PC-9 (cell line): ENCODE measurements at regions not wholly inside any gene's neighbourhood (a gene's known extent, or its start where the extent isn't known, plus 50 kb on each side); places are given as distances from the start of the nearest gene placed in this dataset.
"Not testable (repeated sequence)": the region's sequence is repeated elsewhere in the genome, so short reads cannot be mapped to it uniquely, and the experiment has no call there.

ENCODE experiments used
- BruUV-seq: library from RNA; stranded (reverse); fragments of 400-500 nt; replicated peaks from 2 replicates; lab custom pipeline; 2021; lab: Mats Ljungman, UMichigan
- CTCF ChIA-PET: fragments of 300-600 bp; sonication (Branson Sonifier 250); formaldehyde crosslinking; loops from one replicate; lab custom pipeline; 2022; ENCODE audit warnings: antibody characterized with exemption; lab: Charles Lee
- POLR2A ChIA-PET: fragments of 300-600 bp; sonication (Branson Sonifier 250); formaldehyde crosslinking; loops from one replicate; lab custom pipeline; 2022; ENCODE audit warnings: antibody characterized with exemption; ENCODE audit not compliant: unreplicated experiment; lab: Charles Lee
- DNase-seq, 2 experiments: peaks; one replicate each; pipeline versions ENCODE4 v3.0.0 to v3.0.0-alpha.2; 2015 to 2022; ENCODE audit warnings: mixed read lengths in 1 of 2
- H2AFZ ChIP-seq: fragments of 200-600 bp; sonication (generic); 2 replicates; pipeline ENCODE4 v1.8.1; 2017; ENCODE audit warnings: antibody characterized with exemption
- H3F3A ChIP-seq: fragments of 200-600 bp; sonication (generic); 2 replicates; pipeline ENCODE4 v1.8.1; 2017; ENCODE audit warnings: antibody characterized with exemption, mild to moderate bottlenecking, low read depth; ENCODE audit not compliant: insufficient read depth
- H3K27ac ChIP-seq: fragments of 200-600 bp; sonication (generic); 2 replicates; pipeline ENCODE4 v1.6.1; 2016; ENCODE audit warnings: mixed run types
- H3K27me3 ChIP-seq: fragments of 200-600 bp; sonication (generic); 2 replicates; pipeline ENCODE4 v1.6.1; 2016; ENCODE audit warnings: low read depth, mixed run types; ENCODE audit not compliant: insufficient read depth
- H3K36me3 ChIP-seq: fragments of 200-600 bp; sonication (generic); 2 replicates; pipeline ENCODE4 v1.6.1; 2016; ENCODE audit warnings: low read depth, mixed run types
- H3K4me1 ChIP-seq: fragments of 200-600 bp; sonication (generic); replicated peaks from 2 replicates; pipeline ENCODE4 v1.6.1; 2016; ENCODE audit warnings: mixed run types; ENCODE audit not compliant: insufficient read depth
- H3K4me2 ChIP-seq: fragments of 200-600 bp; sonication (generic); 2 replicates; pipeline ENCODE4 v1.6.1; 2017; ENCODE audit warnings: mixed run types
- H3K4me3 ChIP-seq: fragments of 200-600 bp; sonication (generic); 2 replicates; pipeline ENCODE4 v1.6.1; 2016; ENCODE audit warnings: mixed run types
- H3K79me2 ChIP-seq: fragments of 200-600 bp; sonication (generic); 2 replicates; pipeline ENCODE4 v1.6.1; 2017; ENCODE audit warnings: low read depth, mixed run types
- H3K9me2 ChIP-seq: fragments of 200-600 bp; sonication (generic); 2 replicates; pipeline ENCODE4 v1.8.1; 2017; ENCODE audit warnings: mild to moderate bottlenecking; ENCODE audit not compliant: insufficient read depth
- H3K9me3 ChIP-seq: fragments of 200-600 bp; sonication (generic); 2 replicates; pipeline ENCODE4 v1.8.1; 2016; ENCODE audit warnings: low read depth; ENCODE audit not compliant: insufficient read depth
- H4K20me1 ChIP-seq: fragments of 200-600 bp; sonication (generic); 2 replicates; pipeline ENCODE4 v1.8.1; 2017; ENCODE audit not compliant: insufficient read depth
- CTCF ChIP-seq: fragments of 200-600 bp; sonication (generic); conservative IDR thresholded peaks from 2 replicates; pipeline ENCODE4 v1.6.1; 2017; ENCODE audit warnings: mixed run types, antibody characterized with exemption, mild to moderate bottlenecking, moderate library complexity
- EZH2 ChIP-seq: fragments of 200-600 bp; sonication (generic); IDR thresholded peaks from 2 replicates; pipeline ENCODE4 v1.8.0; 2017; ENCODE audit warnings: antibody characterized with exemption, low read depth
- intact Hi-C: fragments of 100-400 bp; cut with micrococcal nuclease; formaldehyde crosslinking; loops from one replicate; pipeline ENCODE4 v1.10.0; 2022; ENCODE audit not compliant: unreplicated experiment

GRCh38 chrX:128425546-128425945 is 373.3 kb upstream of the ACTRT1 start:
- Histone ChIP-seq H3K79me2 (no peaks in the 10 kb centered on the region), H3K9me2 (0 out of 2 replicates have a peak, but pooled peaks cover 4% of the 10 kb centered on the region), H3F3A (no peaks in the 10 kb centered on the region), H3K4me2 (no peak overlapping the region), H3K9me3 (no peaks in the 10 kb centered on the region), H4K20me1 (no peaks in the 10 kb centered on the region), H2AFZ (no peak overlapping the region), H3K4me3 (no peak overlapping the region), H3K4me1 (no peaks in the 10 kb centered on the region), H3K36me3 (no peaks in the 10 kb centered on the region), H3K27me3 (no peaks in the 10 kb centered on the region), H3K27ac (no peak overlapping the region)
- BruUV-seq, result no TSS peak
- ChIA-PET CTCF (no interaction called here), POLR2A (no interaction called here)
- TF ChIP-seq EZH2 (no peak), CTCF (no peak)
- DNase-seq, result no peak
- intact Hi-C loops, result no loop called here

GRCh38 chrX:128408842-128409241 is 356.6 kb upstream of the ACTRT1 start:
- intact Hi-C loops, result no loop called here

GRCh38 chrX:128396601-128397000 is 344.4 kb upstream of the ACTRT1 start:
- CTCF ChIA-PET, result no interaction called here
- H3K27me3 ChIP-seq, result no peaks in the 10 kb centered on the region

More at GRCh38 chrX:128408842-128409241, 356.6 kb upstream of the ACTRT1 start:
- Histone ChIP-seq H3K36me3 (no peaks in the 10 kb centered on the region), H4K20me1 (no peaks in the 10 kb centered on the region), H3K9me3 (no peaks in the 10 kb centered on the region), H3K4me1 (no peaks in the 10 kb centered on the region), H3K79me2 (no peaks in the 10 kb centered on the region), H3K27ac (no peak overlapping the region), H3K9me2 (no peaks in the 10 kb centered on the region), H2AFZ (no peak overlapping the region), H3F3A (no peaks in the 10 kb centered on the region), H3K27me3 (no peaks in the 10 kb centered on the region), H3K4me3 (no peak overlapping the region), H3K4me2 (no peak overlapping the region)
- ChIA-PET CTCF (no interaction called here), POLR2A (no interaction called here)
- no peak for DNase-seq
- no TSS peak for BruUV-seq
- no peak for TF ChIP-seq CTCF
- TF ChIP-seq EZH2, result no peak

GRCh38 chrX:128383846-128384245 is 331.6 kb upstream of the ACTRT1 start:
- peak overlapping the region; percentile 77 for H2AFZ ChIP-seq
- H3K79me2 ChIP-seq, CTCF ChIA-PET, H3F3A ChIP-seq, H3K27me3 ChIP-seq, H3K9me2 ChIP-seq, H4K20me1 ChIP-seq, H3K27ac ChIP-seq, H3K9me3 ChIP-seq, intact Hi-C loops, BruUV-seq, POLR2A ChIA-PET, H3K36me3 ChIP-seq, H3K4me3 ChIP-seq: not testable (repeated sequence)
- peaks cover 12% of the 10 kb centered on the region for H3K4me1 ChIP-seq
- peak; percentile 19 to 52 for DNase-seq
- H3K4me2 ChIP-seq, result peak overlapping the region; percentile 25

More at GRCh38 chrX:128396601-128397000, 344.4 kb upstream of the ACTRT1 start:
- Histone ChIP-seq H3K36me3 (no peaks in the 10 kb centered on the region), H3K4me1 (no peaks in the 10 kb centered on the region), H3K9me2 (no peaks in the 10 kb centered on the region; the same call in 1 of the 2 replicates), H3K4me2 (no peak overlapping the region), H3F3A (no peaks in the 10 kb centered on the region), H3K79me2 (no peaks in the 10 kb centered on the region), H3K27ac (no peak overlapping the region), H3K4me3 (no peak overlapping the region), H4K20me1 (no peaks in the 10 kb centered on the region), H2AFZ (no peak overlapping the region), H3K9me3 (no peaks in the 10 kb centered on the region)
- DNase-seq, result no peak
- intact Hi-C loops, result no loop called here
- TF ChIP-seq CTCF (no peak), EZH2 (no peak)
- POLR2A ChIA-PET, result no interaction called here
- BruUV-seq, result no TSS peak
